GM12878 (cell line): ENCODE measurements at regions not wholly inside any gene's neighbourhood (a gene's known extent, or its start where the extent isn't known, plus 50 kb on each side); places are given as distances from the start of the nearest gene placed in this dataset.

Source experiments
- ATAC-seq: fragments of 200-7000 bp; cut with Tn5 transposase; 3 replicates; pipeline ENCODE4 v1.9.1; 2020; ENCODE audit warnings: mild to moderate bottlenecking, moderate library complexity
- BruUV-seq: library from RNA; stranded (reverse); fragments of 400-500 nt; replicated peaks from 2 replicates; lab custom pipeline; 2021; lab: Mats Ljungman, UMichigan
- CTCF ChIA-PET: fragments of 300-600 bp; sonication (Branson Sonifier 250); formaldehyde crosslinking; extraction: SDS; loops from one replicate; lab custom pipeline; 2021; ENCODE audit warnings: inconsistent platforms; lab: Yijun Ruan, JAX
- POLR2A ChIA-PET: fragments of 350-600 bp; formaldehyde crosslinking; extraction: SDS; loops from one replicate; lab custom pipeline; 2021; ENCODE audit warnings: inconsistent platforms; lab: Charles Lee
- RAD21 ChIA-PET: fragments of 300-600 bp; sonication (Branson Sonifier 250); formaldehyde crosslinking; loops from one replicate; lab custom pipeline; 2023; ENCODE audit warnings: antibody characterized with exemption; ENCODE audit not compliant: unreplicated experiment; lab: Charles Lee
- SMC1A ChIA-PET: fragments of 300-600 bp; sonication (Branson Sonifier 250); formaldehyde crosslinking; loops from one replicate; lab custom pipeline; 2023; ENCODE audit not compliant: unreplicated experiment, uncharacterized antibody; lab: Charles Lee
- DNase-seq: peaks from one replicate; pipeline ENCODE4 v3.0.0-alpha.2; 2011; ENCODE audit warnings: low read depth, low spot score
- FAIRE-seq: peaks from 3 replicates; lab custom pipeline; 2011; peaks lifted over from hg19 to GRCh38; lab: Jason Lieb, UNC
- H2AFZ ChIP-seq: 2 replicates; pipeline ENCODE4 v1.6.0; 2011; ENCODE audit warnings: low read depth, low read length, control low read depth; ENCODE audit not compliant: control insufficient read depth
- H3K27ac ChIP-seq: 2 replicates; pipeline ENCODE4 v1.5.1; 2011; ENCODE audit warnings: control low read depth; ENCODE audit not compliant: control insufficient read depth, insufficient read depth
- H3K27me3 ChIP-seq, 2 experiments: replicated peaks in 1 of 2; 2 replicates each; pipeline versions ENCODE4 v1.6.0 to v1.6.1; 2011; ENCODE audit warnings: low read length in 1 of 2; ENCODE audit not compliant: control insufficient read depth in 2 of 2, insufficient read depth in 2 of 2
- H3K36me3 ChIP-seq, 2 experiments: 2 replicates each; pipeline ENCODE4 v1.5.1; 2011; ENCODE audit warnings: low read length in 1 of 2; ENCODE audit not compliant: control insufficient read depth in 2 of 2, insufficient read depth in 2 of 2
- H3K4me1 ChIP-seq: 2 replicates; pipeline ENCODE4 v1.6.1; 2011; ENCODE audit warnings: mild to moderate bottlenecking, low read length, moderate library complexity, mixed read lengths; ENCODE audit not compliant: control insufficient read depth, insufficient read depth
- H3K4me2 ChIP-seq: 2 replicates; pipeline ENCODE4 v1.6.0; 2011; ENCODE audit warnings: control low read depth; ENCODE audit not compliant: control insufficient read depth, insufficient read depth
- H3K4me3 ChIP-seq: fragments of 200-600 bp; sonication (generic); 2 replicates; pipeline ENCODE4 v1.5.1; 2016
- H3K79me2 ChIP-seq: 2 replicates; pipeline ENCODE4 v1.6.0; 2011; ENCODE audit warnings: low read length; ENCODE audit not compliant: control insufficient read depth, insufficient read depth
- H3K9ac ChIP-seq: 2 replicates; pipeline ENCODE4 v1.8.0; 2011; ENCODE audit warnings: low read length, control low read depth, mixed read lengths; ENCODE audit not compliant: control insufficient read depth, insufficient read depth
- H3K9me3 ChIP-seq: replicated peaks from 3 replicates; pipeline ENCODE4 v1.5.1; 2011; ENCODE audit warnings: mild to moderate bottlenecking, low read length; ENCODE audit not compliant: control insufficient read depth, insufficient read depth
- H4K20me1 ChIP-seq: 2 replicates; pipeline ENCODE4 v1.6.0; 2011; ENCODE audit not compliant: control insufficient read depth, insufficient read depth
- CBX5 ChIP-seq: sonication (generic); IDR thresholded peaks from 2 replicates; pipeline ENCODE4 v1.6.1; 2016; ENCODE audit warnings: low read depth, moderate library complexity, mild to moderate bottlenecking, inconsistent platforms
- CREM ChIP-seq: IDR thresholded peaks from 2 replicates; pipeline ENCODE4 v1.6.1; 2014; ENCODE audit warnings: antibody characterized with exemption, low read depth
- E2F4 ChIP-seq: IDR thresholded peaks from 2 replicates; pipeline ENCODE4 v1.6.1; 2012; ENCODE audit warnings: low read depth, low read length, improper control_type of control experiment
- FOXK2 ChIP-seq: fragments of 450-650 bp; IDR thresholded peaks from 2 replicates; pipeline ENCODE4 v1.6.1; 2017; ENCODE audit warnings: mild to moderate bottlenecking, moderate library complexity
- HDAC2 ChIP-seq: fragments of 200-600 bp; sonication (generic); IDR thresholded peaks from 2 replicates; pipeline ENCODE4 v1.6.1; 2017
- NFIC ChIP-seq: IDR thresholded peaks from 2 replicates; pipeline ENCODE4 v1.6.1; 2012; ENCODE audit warnings: low read depth, mild to moderate bottlenecking, inconsistent platforms, low read length, moderate library complexity
- NKRF ChIP-seq: fragments of 450-650 bp; conservative IDR thresholded peaks from 2 replicates; pipeline ENCODE4 v1.6.1; 2017; ENCODE audit warnings: mild to moderate bottlenecking, moderate library complexity
- NR2F1 ChIP-seq: fragments of 450-650 bp; conservative IDR thresholded peaks from 2 replicates; pipeline ENCODE4 v1.6.1; 2017; ENCODE audit warnings: mild to moderate bottlenecking
- NRF1 ChIP-seq: conservative IDR thresholded peaks from 2 replicates; pipeline ENCODE4 v1.6.1; 2011; ENCODE audit warnings: mild to moderate bottlenecking, low read depth, low read length, improper control_type of control experiment
- PBX3 ChIP-seq: IDR thresholded peaks from 2 replicates; pipeline ENCODE4 v1.6.1; 2011; ENCODE audit warnings: mild to moderate bottlenecking, low read depth, low read length, moderate library complexity; ENCODE audit not compliant: insufficient replicate concordance
- POU2F2 ChIP-seq: IDR thresholded peaks from 3 replicates; pipeline ENCODE4 v1.6.1; 2011; ENCODE audit warnings: low read depth, mild to moderate bottlenecking, low read length, borderline replicate concordance
- YBX1 ChIP-seq: fragments of 450-650 bp; IDR thresholded peaks from 2 replicates; pipeline ENCODE4 v1.6.1; 2016; ENCODE audit warnings: antibody characterized with exemption
- ZBED1 ChIP-seq: IDR thresholded peaks from 2 replicates; pipeline ENCODE4 v1.6.1; 2016; ENCODE audit warnings: borderline replicate concordance
- ZBTB4 ChIP-seq: fragments of 450-650 bp; formaldehyde crosslinking; IDR thresholded peaks from 2 replicates; pipeline ENCODE4 v1.4.0; 2022; ENCODE audit warnings: mild to moderate bottlenecking, moderate library complexity
- WGBS: methylation state at CpG from one replicate; pipeline ENCODE4 v1.1.6; 2016; ENCODE audit warnings: low lambda C conversion rate; ENCODE audit not compliant: insufficient replicate concordance, insufficient coverage; ENCODE audit errors: missing lambda C conversion rate; 5-methylcytosine and 5-hydroxymethylcytosine counted together
- in situ Hi-C: fragments of 300-500 bp; cut with MboI; formaldehyde crosslinking; loops from 9 replicates; pipeline ENCODE4 v1.14.3; 2018; ENCODE audit warnings: mixed read lengths
- intact Hi-C: fragments of 100-400 bp; cut with micrococcal nuclease; formaldehyde crosslinking; loops from one replicate; pipeline ENCODE4 v1.14.2; 2022; ENCODE audit not compliant: unreplicated experiment

GRCh38 chr14:65164825-65165135 is 62.5 kb upstream of the MAX start (continued):
- no peak for TF ChIP-seq NKRF
- TF ChIP-seq YBX1, result no peak
- TF ChIP-seq NRF1, result no peak
- no peak for TF ChIP-seq ZBED1
- TF ChIP-seq CBX5, result no peak
- TF ChIP-seq E2F4, result no peak

- Histone ChIP-seq H3K79me2 (no peaks in the 10 kb centered on the region), H3K36me3 (no peaks in the 10 kb centered on the region), H3K27ac (no peak overlapping the region), H2AFZ (no peak overlapping the region), H3K9ac (no peak overlapping the region), H3K9me3 (no peaks in the 10 kb centered on the region; the same call in 2 of the 3 replicates), H3K27me3 (no peaks in the 10 kb centered on the region), H3K4me2 (no peak overlapping the region), H3K4me3 (no peak overlapping the region), H3K4me1 (peaks cover 34% of the 10 kb centered on the region), H4K20me1 (no peaks in the 10 kb centered on the region)
- CTCF ChIA-PET, result interaction anchor here (1.4 to 8.1 kb wide), 4 partner anchors 40 to 791 kb away, joined by 3 to 125 read pairs (median 60); partner anchors contain the start of gene FUT8
- WGBS, result 98% methylated on average over 3 of the region's 3 CpGs
- RAD21 ChIA-PET, result interaction anchor here (1.0 to 2.9 kb wide), 2 partner anchors 245 to 657 kb away, joined by 3 to 14 read pairs; partner anchors contain the start of gene FUT8
- POLR2A ChIA-PET, result no interaction called here
- FAIRE-seq (no peak), DNase-seq (no peak), ATAC-seq (peak; percentile 3; the same call in 1 of the 3 replicates)
- no TSS peak for BruUV-seq
- intact Hi-C loops (loop anchor here (5.0 kb wide), 3 partner anchors 135 to 440 kb away; no protein-coding TSS in a partner anchor), in situ Hi-C loops (loop anchor here (5.0 to 10.0 kb wide), 5 partner anchors 118 to 900 kb away; no protein-coding TSS in a partner anchor)
- SMC1A ChIA-PET, result interaction anchor here (1.0 to 3.6 kb wide), 5 partner anchors 44 to 657 kb away, joined by 3 to 20 read pairs (median 3); partner anchors contain the start of gene FUT8
- TF ChIP-seq NR2F1 (no peak), PBX3 (peak; percentile 56), NFIC (no peak), ZBTB4 (CRISPR knock-in tag) (no peak), POU2F2 (peak; percentile 56; the same call in 1 of the 3 replicates), CREM (no peak), HDAC2 (no peak), FOXK2 (no peak)
These were observed 64.8 kb upstream of the MAX start for GRCh38 chr14:65167072-65167645.
